ENCODE measurements at regions not wholly inside any gene's neighbourhood (a gene's known extent, or its start where the extent isn't known, plus 50 kb on each side); places are given as distances from the start of the nearest gene placed in this dataset.

DNA sequence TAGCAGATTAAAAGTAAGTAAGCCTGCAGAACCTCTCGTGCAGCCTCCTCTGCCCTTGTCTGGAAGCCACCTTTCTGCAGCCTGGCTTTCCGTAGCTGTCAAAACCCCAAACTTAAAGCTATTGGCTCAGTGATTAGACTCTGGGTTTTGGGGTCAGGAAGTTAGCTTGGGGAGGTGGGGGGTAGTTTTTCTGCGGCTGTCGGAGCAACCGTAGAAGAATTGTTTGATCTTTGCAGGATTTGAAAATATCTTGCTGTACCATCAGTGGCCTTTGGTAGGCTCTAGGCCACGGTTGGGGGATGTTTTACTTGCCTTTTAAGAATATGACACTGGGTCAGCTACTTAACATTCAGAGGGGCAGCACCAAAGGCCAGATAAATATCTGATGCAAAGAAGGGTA lies 88.4 kb upstream of the RASGRP1 start:
- no peak for DNase-seq (ENCODE audit: low spot score in 2 of 2)
- TF ChIP-seq, protein P1, sequence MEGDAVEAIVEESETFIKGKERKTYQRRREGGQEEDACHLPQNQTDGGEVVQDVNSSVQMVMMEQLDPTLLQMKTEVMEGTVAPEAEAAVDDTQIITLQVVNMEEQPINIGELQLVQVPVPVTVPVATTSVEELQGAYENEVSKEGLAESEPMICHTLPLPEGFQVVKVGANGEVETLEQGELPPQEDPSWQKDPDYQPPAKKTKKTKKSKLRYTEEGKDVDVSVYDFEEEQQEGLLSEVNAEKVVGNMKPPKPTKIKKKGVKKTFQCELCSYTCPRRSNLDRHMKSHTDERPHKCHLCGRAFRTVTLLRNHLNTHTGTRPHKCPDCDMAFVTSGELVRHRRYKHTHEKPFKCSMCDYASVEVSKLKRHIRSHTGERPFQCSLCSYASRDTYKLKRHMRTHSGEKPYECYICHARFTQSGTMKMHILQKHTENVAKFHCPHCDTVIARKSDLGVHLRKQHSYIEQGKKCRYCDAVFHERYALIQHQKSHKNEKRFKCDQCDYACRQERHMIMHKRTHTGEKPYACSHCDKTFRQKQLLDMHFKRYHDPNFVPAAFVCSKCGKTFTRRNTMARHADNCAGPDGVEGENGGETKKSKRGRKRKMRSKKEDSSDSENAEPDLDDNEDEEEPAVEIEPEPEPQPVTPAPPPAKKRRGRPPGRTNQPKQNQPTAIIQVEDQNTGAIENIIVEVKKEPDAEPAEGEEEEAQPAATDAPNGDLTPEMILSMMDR (IDR thresholded peaks at IDR 0.05): no peak
- no peak for TF ChIP-seq POLR2A (IDR thresholded peaks at IDR 0.05)
- intact Hi-C loops (cut with DNase I; ENCODE audit: low total_unique reads): no loop called here
- no peak overlapping the region for H3K4me3 ChIP-seq (ENCODE audit: low read depth, poor library complexity, severe bottlenecking)
- 77% methylated on average over 6 of the region's 6 CpGs for whole genome bisulfite sequencing, 2 donors

DNA sequence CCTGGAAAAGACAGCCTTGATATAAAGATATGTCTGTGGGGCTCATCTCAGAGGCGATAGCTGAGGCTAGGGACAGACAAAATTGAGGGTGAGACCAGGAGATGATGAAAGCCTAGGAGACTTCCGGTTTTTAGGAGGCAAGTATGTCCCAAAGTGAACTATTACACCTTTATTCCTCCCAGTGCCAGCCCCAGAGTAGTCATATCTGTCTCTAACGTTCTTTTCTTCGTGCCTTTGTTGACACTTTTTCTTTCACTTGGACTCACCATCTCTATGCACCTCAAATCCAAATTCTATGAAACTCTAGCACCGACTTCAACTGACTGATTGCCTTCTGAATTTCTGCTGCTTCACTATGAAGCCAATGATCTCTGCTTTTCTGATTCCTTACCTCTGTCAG lies 93.8 kb upstream of the RASGRP1 start:
- intact Hi-C loops (cut with DNase I; ENCODE audit: low total_unique reads): no loop called here
- no peak overlapping the region for H3K4me3 ChIP-seq (ENCODE audit: low read depth, poor library complexity, severe bottlenecking)
- DNase-seq (ENCODE audit: low spot score in 2 of 2): no peak
- TF ChIP-seq, protein P1 (IDR thresholded peaks at IDR 0.05): no peak
- TF ChIP-seq POLR2A (IDR thresholded peaks at IDR 0.05): no peak
- 81 to 82% methylated on average over 5 of the region's 5 CpGs for WGBS, 2 donors

DNA sequence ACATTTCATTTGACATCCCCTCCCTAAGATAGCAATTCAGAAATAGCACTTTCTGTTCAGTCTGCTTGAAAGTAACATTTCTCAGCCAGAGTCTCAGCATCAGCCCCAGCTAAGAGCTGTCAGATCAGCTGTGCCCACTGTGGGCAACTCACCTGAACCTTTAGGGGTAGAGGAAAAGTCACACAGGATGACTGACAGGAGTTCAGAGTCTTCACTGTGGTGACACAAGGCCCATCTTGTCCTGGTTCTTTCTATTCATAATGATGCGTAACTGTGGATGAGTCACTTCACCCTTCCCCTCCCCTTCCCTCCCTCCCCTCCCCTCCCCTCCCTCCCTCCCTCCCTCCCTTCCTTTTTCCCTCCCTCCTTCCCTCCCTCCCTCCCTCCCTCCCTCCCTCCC lies 96.1 kb upstream of the RASGRP1 start:
- H3K4me3 ChIP-seq (ENCODE audit: low read depth, poor library complexity, severe bottlenecking): no peak overlapping the region
- intact Hi-C loops (cut with DNase I; ENCODE audit: low total_unique reads): no loop called here
- WGBS, 2 donors: 61 to 68% methylated on average over 1 of the region's 1 CpG
- TF ChIP-seq POLR2A (IDR thresholded peaks at IDR 0.05): no peak
- TF ChIP-seq, protein P1 (IDR thresholded peaks at IDR 0.05): no peak
- no peak for DNase-seq (ENCODE audit: low spot score in 2 of 2)

DNA sequence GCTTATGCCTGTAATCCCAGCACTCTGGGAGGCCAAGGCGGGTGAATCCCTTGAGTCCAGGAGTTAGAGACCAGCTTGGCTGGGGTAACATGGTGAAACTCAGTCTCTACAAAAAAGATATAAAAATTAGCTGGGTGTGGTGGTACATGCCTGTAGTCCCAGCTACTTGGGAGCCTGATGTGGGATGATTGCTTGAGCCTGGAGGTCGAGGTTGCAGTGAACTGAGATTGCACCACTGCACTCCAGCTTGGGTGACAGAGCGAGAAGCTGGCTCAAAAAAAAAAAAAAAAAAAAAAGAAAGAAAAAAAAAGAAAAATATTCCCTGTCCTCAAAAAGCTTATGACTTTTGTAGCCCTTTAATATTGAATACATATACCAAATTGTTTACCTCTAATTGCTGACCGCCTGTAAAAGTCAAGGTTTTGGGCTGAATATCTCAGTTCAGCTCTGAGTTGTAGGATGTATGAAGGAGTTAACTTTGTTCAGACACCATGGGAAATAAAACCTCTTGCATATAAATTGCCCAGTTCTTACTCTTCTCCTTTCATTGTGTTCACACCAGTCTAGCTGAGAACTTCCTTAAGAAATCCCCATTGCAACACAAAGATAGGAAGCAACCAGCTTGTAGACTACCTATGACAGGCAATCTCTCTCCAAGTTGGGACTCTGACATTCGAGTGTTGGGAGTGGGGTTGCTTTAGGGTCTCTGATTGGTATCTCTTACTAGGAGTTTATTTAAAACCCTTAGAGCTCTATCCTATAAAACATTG lies 97.6 kb upstream of the RASGRP1 start:
- no peak for DNase-seq (ENCODE audit: low spot score in 2 of 2)

DNA sequence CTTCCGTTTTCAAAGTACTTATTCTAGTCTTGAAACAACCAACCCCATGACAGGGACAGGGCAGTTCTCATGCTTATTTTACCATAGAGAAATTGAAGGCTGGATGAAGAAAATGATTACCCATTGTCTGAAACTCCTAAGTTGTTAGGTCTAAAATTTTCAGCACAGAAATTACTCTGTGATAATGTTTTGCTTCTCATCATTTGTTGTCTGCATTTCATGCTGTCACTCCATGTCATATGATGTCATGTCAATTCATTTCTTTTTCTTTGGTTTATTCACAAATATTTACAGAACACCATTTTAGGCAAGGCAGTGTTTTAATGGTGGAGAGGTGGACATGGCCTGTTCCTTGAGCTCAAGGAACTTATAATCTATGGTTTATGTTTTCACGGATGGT lies 98.2 kb upstream of the RASGRP1 start:
- no peak for DNase-seq (ENCODE audit: low spot score in 2 of 2)
- H3K4me3 ChIP-seq (ENCODE audit: low read depth, poor library complexity, severe bottlenecking): no peak overlapping the region
- intact Hi-C loops (cut with DNase I; ENCODE audit: low total_unique reads): no loop called here
- TF ChIP-seq, protein P1 (IDR thresholded peaks at IDR 0.05): no peak
- TF ChIP-seq POLR2A (IDR thresholded peaks at IDR 0.05): no peak
- 95 to 97% methylated on average over 2 of the region's 2 CpGs for WGBS, 2 donors

More for the DNA sequence above, 97.6 kb upstream of the RASGRP1 start:
- TF ChIP-seq, protein P1 (IDR thresholded peaks at IDR 0.05): no peak
- no peak for TF ChIP-seq POLR2A (IDR thresholded peaks at IDR 0.05)
- intact Hi-C loops (cut with DNase I; ENCODE audit: low total_unique reads): no loop called here
- H3K4me3 ChIP-seq (ENCODE audit: low read depth, poor library complexity, severe bottlenecking): no peak overlapping the region
- WGBS, 2 donors: 76 to 79% methylated on average over 5 of the region's 5 CpGs

Data from lower leg skin (tissue), 4 donors.